ENCODE measurements at regions not wholly inside any gene's neighbourhood (a gene's known extent, or its start where the extent isn't known, plus 50 kb on each side); places are given as distances from the start of the nearest gene placed in this dataset.

- no peak for TF ChIP-seq RAD21 (IDR thresholded peaks at IDR 0.05)
- no peak for TF ChIP-seq EGR1 (IDR thresholded peaks at IDR 0.05; ENCODE audit: low read depth in 2 of 2)
- no peak for TF ChIP-seq CTCF (IDR thresholded peaks at IDR 0.05; ENCODE audit: low read depth, low read length, missing input control)
- no peak for TF ChIP-seq MAX (IDR thresholded peaks at IDR 0.05)
- no peak for TF ChIP-seq ZBTB33 (IDR thresholded peaks at IDR 0.05)
- no peak for TF ChIP-seq REST (IDR thresholded peaks at IDR 0.05)
- TF ChIP-seq TAF1 (conservative IDR thresholded peaks at IDR 0.05), result no peak
- no peak for TF ChIP-seq YY1 (IDR thresholded peaks at IDR 0.05)
- TF ChIP-seq ATF3 (IDR thresholded peaks at IDR 0.05), result no peak
These were observed 61.9 kb upstream of the ANKRD10 start for GRCh38 chr13:110976785-110977184.

Data from liver (tissue), 3 donors.